ENCODE measurements at regions not wholly inside any gene's neighbourhood (a gene's known extent, or its start where the extent isn't known, plus 50 kb on each side); places are given as distances from the start of the nearest gene placed in this dataset.

DNA sequence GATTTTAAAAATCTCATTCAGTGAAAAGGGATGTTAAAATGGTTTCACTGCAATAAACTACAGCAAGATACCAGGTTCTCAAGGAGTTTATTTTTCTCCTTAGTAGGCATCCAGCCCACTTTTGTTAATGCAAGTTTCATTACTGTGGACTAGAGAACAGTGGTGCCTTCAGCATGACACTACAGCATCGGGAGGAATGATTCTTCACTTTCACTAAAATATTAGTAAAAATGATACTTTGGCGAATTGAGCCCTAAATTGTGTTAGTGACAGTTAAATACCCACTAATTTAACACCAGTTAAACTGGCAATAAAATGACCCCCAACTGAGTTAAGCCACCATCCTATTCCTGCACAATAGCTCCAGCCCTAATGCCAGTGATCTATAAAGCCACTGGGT is 152.2 kb upstream of the MPDZ start:
- no peak overlapping the region for H2AFZ ChIP-seq (ENCODE audit: low read depth, low read length)
- dilution Hi-C loops (cut with MboI; ENCODE audit: extremely low pct_ligation_motif_present, low sequenced_read_pairs) (no loop called here), intact Hi-C loops (cut with micrococcal nuclease) (no loop called here)
- no peak overlapping the region for H3K27ac ChIP-seq (ENCODE audit: insufficient read depth, low read depth, low read length)
- POLR2A ChIA-PET, result interaction anchor here (0.7 kb wide), 1 partner anchor 815 kb away, joined by 3 read pairs; no protein-coding TSS in a partner anchor
- H3K4me2 ChIP-seq (ENCODE audit: insufficient read depth, low read length), result no peak overlapping the region
- CTCF ChIA-PET, result interaction anchor here (0.6 kb wide), 1 partner anchor 254 kb away, joined by 3 read pairs; no protein-coding TSS in a partner anchor
- no peak overlapping the region for H3K4me3 ChIP-seq (replicated peaks in 1 of 3; ENCODE audit: insufficient read depth in 1 of 3, low read depth in 1 of 3, low read length in 3 of 3)
- H4K20me1 ChIP-seq (replicated peaks; ENCODE audit: control insufficient read depth, extremely low read depth, insufficient read depth, low read length), result no peaks in the 10 kb centered on the region
- no peaks in the 10 kb centered on the region for H3K79me2 ChIP-seq (ENCODE audit: control insufficient read depth, insufficient read depth, low read length)
- no peaks in the 10 kb centered on the region for H3K9me3 ChIP-seq (replicated peaks; ENCODE audit: control insufficient read depth, insufficient read depth, low read length)
- BruUV-seq (replicated peaks), result no TSS peak
- H3K9ac ChIP-seq (replicated peaks; ENCODE audit: extremely low read depth, insufficient read depth, low read length), result no peak overlapping the region
- FAIRE-seq (no peak), DNase-seq (ENCODE audit: low read depth, low spot score) (no peak)
- no peaks in the 10 kb centered on the region for H3K9me1 ChIP-seq (replicated peaks; ENCODE audit: control insufficient read depth, extremely low read depth, insufficient read depth, low read length)
- H3K4me1 ChIP-seq (ENCODE audit: control insufficient read depth, extremely low read depth, insufficient read depth, low read length), result peaks cover 10% of the 10 kb centered on the region
- H3K27me3 ChIP-seq (ENCODE audit: control insufficient read depth in 2 of 2, insufficient read depth in 2 of 2, low read length in 2 of 2), result no peaks in the 10 kb centered on the region
- TF ChIP-seq FOS (IDR thresholded peaks at IDR 0.05; ENCODE audit: borderline replicate concordance, insufficient read depth, low read length), result no peak
- H3K36me3 ChIP-seq (ENCODE audit: control insufficient read depth in 2 of 2, extremely low read depth in 1 of 2, insufficient read depth in 2 of 2, low read length in 2 of 2), result no peaks in the 10 kb centered on the region

DNA sequence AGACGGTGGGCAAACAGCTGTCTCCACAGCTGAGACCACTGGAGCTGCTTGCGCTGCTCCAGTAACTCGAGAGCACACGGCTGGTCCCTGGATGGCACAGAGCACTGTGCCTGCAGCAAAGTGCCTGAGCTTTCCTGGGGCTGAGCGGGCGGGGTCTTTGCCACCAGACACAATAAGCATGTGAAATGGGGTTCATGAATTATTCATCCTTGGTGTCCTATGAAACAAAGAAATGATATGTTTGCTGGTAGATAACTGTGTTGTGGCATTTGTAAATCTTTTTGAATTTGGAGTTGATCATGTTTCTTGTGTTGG is 151.7 kb upstream of the MPDZ start:
- no peaks in the 10 kb centered on the region for H3K9me3 ChIP-seq (replicated peaks; ENCODE audit: control insufficient read depth, insufficient read depth, low read length)
- no peaks in the 10 kb centered on the region for H3K36me3 ChIP-seq (ENCODE audit: control insufficient read depth in 2 of 2, extremely low read depth in 1 of 2, insufficient read depth in 2 of 2, low read length in 2 of 2)
- BruUV-seq (replicated peaks), result no TSS peak
- H3K4me1 ChIP-seq (ENCODE audit: control insufficient read depth, extremely low read depth, insufficient read depth, low read length), result peaks cover 10% of the 10 kb centered on the region
- no peak for TF ChIP-seq JUN (IDR thresholded peaks at IDR 0.05; ENCODE audit: borderline replicate concordance, insufficient read depth, insufficient read length, low read depth)
- no peak for TF ChIP-seq POLR2AphosphoS5 (IDR thresholded peaks at IDR 0.05; ENCODE audit: insufficient read depth, low read depth, low read length)
- no peak for TF ChIP-seq MYC (IDR thresholded peaks at IDR 0.05; ENCODE audit: low read depth, low read length)
- no peak for TF ChIP-seq GATA2 (IDR thresholded peaks at IDR 0.05; ENCODE audit: insufficient read depth, insufficient read length, low read depth, low read length)
- TF ChIP-seq FOS (IDR thresholded peaks at IDR 0.05; ENCODE audit: borderline replicate concordance, insufficient read depth, low read length), result no peak
- TF ChIP-seq EZH2 (IDR thresholded peaks at IDR 0.05; ENCODE audit: borderline replicate concordance, low read depth, low read length, severe bottlenecking), result no peak
- TF ChIP-seq, protein P1, sequence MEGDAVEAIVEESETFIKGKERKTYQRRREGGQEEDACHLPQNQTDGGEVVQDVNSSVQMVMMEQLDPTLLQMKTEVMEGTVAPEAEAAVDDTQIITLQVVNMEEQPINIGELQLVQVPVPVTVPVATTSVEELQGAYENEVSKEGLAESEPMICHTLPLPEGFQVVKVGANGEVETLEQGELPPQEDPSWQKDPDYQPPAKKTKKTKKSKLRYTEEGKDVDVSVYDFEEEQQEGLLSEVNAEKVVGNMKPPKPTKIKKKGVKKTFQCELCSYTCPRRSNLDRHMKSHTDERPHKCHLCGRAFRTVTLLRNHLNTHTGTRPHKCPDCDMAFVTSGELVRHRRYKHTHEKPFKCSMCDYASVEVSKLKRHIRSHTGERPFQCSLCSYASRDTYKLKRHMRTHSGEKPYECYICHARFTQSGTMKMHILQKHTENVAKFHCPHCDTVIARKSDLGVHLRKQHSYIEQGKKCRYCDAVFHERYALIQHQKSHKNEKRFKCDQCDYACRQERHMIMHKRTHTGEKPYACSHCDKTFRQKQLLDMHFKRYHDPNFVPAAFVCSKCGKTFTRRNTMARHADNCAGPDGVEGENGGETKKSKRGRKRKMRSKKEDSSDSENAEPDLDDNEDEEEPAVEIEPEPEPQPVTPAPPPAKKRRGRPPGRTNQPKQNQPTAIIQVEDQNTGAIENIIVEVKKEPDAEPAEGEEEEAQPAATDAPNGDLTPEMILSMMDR (IDR thresholded peaks at IDR 0.05; ENCODE audit: extremely low read depth in 1 of 2, insufficient read depth in 1 of 2, low read depth in 1 of 2, low read length in 2 of 2), result no peak
- TF ChIP-seq, protein P2, sequence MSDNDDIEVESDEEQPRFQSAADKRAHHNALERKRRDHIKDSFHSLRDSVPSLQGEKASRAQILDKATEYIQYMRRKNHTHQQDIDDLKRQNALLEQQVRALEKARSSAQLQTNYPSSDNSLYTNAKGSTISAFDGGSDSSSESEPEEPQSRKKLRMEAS (IDR thresholded peaks at IDR 0.05; ENCODE audit: insufficient read depth, insufficient read length), result no peak
- no peak for TF ChIP-seq POLR2A (IDR thresholded peaks at IDR 0.05; ENCODE audit: low read depth, low read length)
- H3K79me2 ChIP-seq (ENCODE audit: control insufficient read depth, insufficient read depth, low read length), result no peaks in the 10 kb centered on the region
- no peak overlapping the region for H3K4me3 ChIP-seq (replicated peaks in 1 of 3; ENCODE audit: insufficient read depth in 1 of 3, low read depth in 1 of 3, low read length in 3 of 3)
- H3K9ac ChIP-seq (replicated peaks; ENCODE audit: extremely low read depth, insufficient read depth, low read length), result no peak overlapping the region
- FAIRE-seq (no peak), DNase-seq (ENCODE audit: low read depth, low spot score) (no peak)
- CTCF ChIA-PET, result interaction anchor here (0.8 to 1.0 kb wide), 2 partner anchors 9 to 969 kb away, joined by 3 to 5 read pairs; no protein-coding TSS in a partner anchor
- no peaks in the 10 kb centered on the region for H4K20me1 ChIP-seq (replicated peaks; ENCODE audit: control insufficient read depth, extremely low read depth, insufficient read depth, low read length)
- H3K9me1 ChIP-seq (replicated peaks; ENCODE audit: control insufficient read depth, extremely low read depth, insufficient read depth, low read length), result no peaks in the 10 kb centered on the region
- no peak overlapping the region for H3K27ac ChIP-seq (ENCODE audit: insufficient read depth, low read depth, low read length)
- H3K27me3 ChIP-seq (ENCODE audit: control insufficient read depth in 2 of 2, insufficient read depth in 2 of 2, low read length in 2 of 2), result no peaks in the 10 kb centered on the region
- H2AFZ ChIP-seq (ENCODE audit: low read depth, low read length), result no peak overlapping the region
- dilution Hi-C loops (cut with MboI; ENCODE audit: extremely low pct_ligation_motif_present, low sequenced_read_pairs) (no loop called here), intact Hi-C loops (cut with micrococcal nuclease) (no loop called here)
- POLR2A ChIA-PET, result no interaction called here
- no peak overlapping the region for H3K4me2 ChIP-seq (ENCODE audit: insufficient read depth, low read length)

Data from endothelial cell of umbilical vein (primary cell).